ENCODE measurements at regions not wholly inside any gene's neighbourhood (a gene's known extent, or its start where the extent isn't known, plus 50 kb on each side); places are given as distances from the start of the nearest gene placed in this dataset.

DNA sequence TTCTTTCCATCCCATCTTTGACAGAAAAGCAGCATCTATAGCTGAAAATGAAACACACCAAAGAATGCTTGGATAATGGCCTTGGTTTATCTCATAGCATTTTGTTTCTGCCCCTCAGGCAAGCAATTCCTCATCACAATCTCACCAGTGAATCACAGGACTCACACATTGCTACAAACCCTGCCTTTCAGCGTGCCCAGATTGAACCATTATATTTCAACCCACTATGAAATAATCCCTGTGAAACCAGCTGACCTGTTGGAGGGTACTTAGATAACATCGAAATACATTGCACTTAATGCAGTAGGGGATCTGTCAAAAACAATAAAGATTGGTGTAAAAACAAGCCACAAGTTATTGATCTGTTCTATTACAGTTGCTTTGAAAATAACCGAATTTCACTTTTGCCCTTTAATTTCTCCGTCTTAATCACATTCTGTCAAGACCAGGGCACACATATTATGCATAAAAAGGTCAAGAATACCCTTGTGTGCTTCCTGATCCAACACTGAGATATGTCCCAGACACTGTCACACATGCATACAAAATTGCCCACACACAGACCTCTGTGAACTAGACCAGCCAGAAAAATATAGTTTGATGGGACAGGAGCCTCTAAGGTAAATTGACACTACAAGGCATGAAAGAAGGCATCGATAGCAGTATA is 839.8 kb downstream of the NTRK3 start:
- H3K27ac Mint-ChIP-seq (ENCODE audit: low read depth, unreplicated experiment) = no peak overlapping the region
- intact Hi-C loops (cut with micrococcal nuclease) = no loop called here
- ChIA-PET POLR2A (interaction anchor here (0.6 kb wide), 1 partner anchor 71 kb away, joined by 3 read pairs; no protein-coding TSS in a partner anchor), CTCF (interaction anchor here (0.7 kb wide), 1 partner anchor 1414 kb away, joined by 3 read pairs; no protein-coding TSS in a partner anchor)
- H3K4me1 Mint-ChIP-seq (ENCODE audit: insufficient read depth, unreplicated experiment) = no peaks in the 10 kb centered on the region
- no peak for DNase-seq (ENCODE audit: unreplicated experiment)
- no peak overlapping the region for H3K4me3 Mint-ChIP-seq (ENCODE audit: unreplicated experiment)
- TF ChIP-seq, protein P1, sequence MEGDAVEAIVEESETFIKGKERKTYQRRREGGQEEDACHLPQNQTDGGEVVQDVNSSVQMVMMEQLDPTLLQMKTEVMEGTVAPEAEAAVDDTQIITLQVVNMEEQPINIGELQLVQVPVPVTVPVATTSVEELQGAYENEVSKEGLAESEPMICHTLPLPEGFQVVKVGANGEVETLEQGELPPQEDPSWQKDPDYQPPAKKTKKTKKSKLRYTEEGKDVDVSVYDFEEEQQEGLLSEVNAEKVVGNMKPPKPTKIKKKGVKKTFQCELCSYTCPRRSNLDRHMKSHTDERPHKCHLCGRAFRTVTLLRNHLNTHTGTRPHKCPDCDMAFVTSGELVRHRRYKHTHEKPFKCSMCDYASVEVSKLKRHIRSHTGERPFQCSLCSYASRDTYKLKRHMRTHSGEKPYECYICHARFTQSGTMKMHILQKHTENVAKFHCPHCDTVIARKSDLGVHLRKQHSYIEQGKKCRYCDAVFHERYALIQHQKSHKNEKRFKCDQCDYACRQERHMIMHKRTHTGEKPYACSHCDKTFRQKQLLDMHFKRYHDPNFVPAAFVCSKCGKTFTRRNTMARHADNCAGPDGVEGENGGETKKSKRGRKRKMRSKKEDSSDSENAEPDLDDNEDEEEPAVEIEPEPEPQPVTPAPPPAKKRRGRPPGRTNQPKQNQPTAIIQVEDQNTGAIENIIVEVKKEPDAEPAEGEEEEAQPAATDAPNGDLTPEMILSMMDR (IDR thresholded peaks at IDR 0.05; ENCODE audit: unreplicated experiment) = no peak
- BruUV-seq (replicated peaks) = no TSS peak
- no peaks in the 10 kb centered on the region for H3K27me3 Mint-ChIP-seq (ENCODE audit: insufficient read depth, unreplicated experiment)
- no peaks in the 10 kb centered on the region for H3K36me3 Mint-ChIP-seq (ENCODE audit: insufficient read depth, unreplicated experiment)
- H3K9me3 Mint-ChIP-seq (ENCODE audit: unreplicated experiment) = no peaks in the 10 kb centered on the region

DNA sequence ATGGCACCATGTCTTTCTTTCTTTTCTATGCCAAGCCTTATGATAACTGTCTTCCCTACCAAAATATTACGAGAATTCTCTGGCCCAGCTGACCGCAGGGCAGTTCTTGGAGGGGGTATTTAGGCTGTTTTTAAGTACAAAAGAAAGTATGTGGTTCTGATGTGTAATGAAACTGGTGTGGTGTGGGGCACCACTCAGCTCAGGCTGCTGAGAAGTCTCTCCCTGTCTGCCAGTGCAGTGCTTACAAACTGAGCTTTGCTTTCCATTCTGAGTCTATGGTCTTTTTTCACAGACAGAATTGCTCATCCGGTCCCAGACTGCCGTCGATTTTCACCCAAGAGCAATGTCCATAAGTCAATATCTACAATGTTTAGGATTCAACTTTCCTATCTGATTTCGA is 847.6 kb downstream of the NTRK3 start:
- H3K27ac Mint-ChIP-seq (ENCODE audit: low read depth, unreplicated experiment) = no peak overlapping the region
- intact Hi-C loops (cut with micrococcal nuclease) = no loop called here
- TF ChIP-seq, protein P1 (IDR thresholded peaks at IDR 0.05; ENCODE audit: unreplicated experiment) = no peak
- H3K27me3 Mint-ChIP-seq (ENCODE audit: insufficient read depth, unreplicated experiment) = no peaks in the 10 kb centered on the region
- no peak overlapping the region for H3K4me3 Mint-ChIP-seq (ENCODE audit: unreplicated experiment)
- ChIA-PET POLR2A (no interaction called here), CTCF (interaction anchor here (0.6 kb wide), 1 partner anchor 837 kb away, joined by 3 read pairs; no protein-coding TSS in a partner anchor)
- no peaks in the 10 kb centered on the region for H3K4me1 Mint-ChIP-seq (ENCODE audit: insufficient read depth, unreplicated experiment)
- no TSS peak for BruUV-seq (replicated peaks)
- no peak for DNase-seq (ENCODE audit: unreplicated experiment)
- peaks cover 4% of the 10 kb centered on the region for H3K9me3 Mint-ChIP-seq (ENCODE audit: unreplicated experiment)
- no peaks in the 10 kb centered on the region for H3K36me3 Mint-ChIP-seq (ENCODE audit: insufficient read depth, unreplicated experiment)

DNA sequence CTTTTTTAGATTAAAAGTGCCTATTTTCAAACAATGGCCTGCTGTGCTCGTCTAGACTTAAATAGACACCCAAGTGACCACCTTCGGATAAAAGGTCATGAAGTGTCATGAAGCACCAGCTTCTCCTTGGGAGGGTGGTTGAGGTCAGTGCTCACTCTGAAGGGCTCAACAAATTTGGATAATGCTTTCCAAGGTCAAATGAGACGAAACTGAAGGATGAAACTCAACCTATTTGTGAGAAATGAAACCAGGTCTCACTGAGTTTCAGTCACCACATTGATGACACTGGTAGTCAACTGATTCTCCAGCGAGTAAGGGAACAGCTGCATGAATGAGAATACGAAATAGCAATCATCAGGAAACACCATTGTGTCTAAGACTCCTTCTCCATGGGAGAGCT is 852.6 kb downstream of the NTRK3 start:
- Mint-ChIP-seq H3K36me3 (ENCODE audit: insufficient read depth, unreplicated experiment) (no peaks in the 10 kb centered on the region), H3K27me3 (ENCODE audit: insufficient read depth, unreplicated experiment) (no peaks in the 10 kb centered on the region), H3K4me3 (ENCODE audit: unreplicated experiment) (no peak overlapping the region), H3K4me1 (ENCODE audit: insufficient read depth, unreplicated experiment) (no peaks in the 10 kb centered on the region), H3K27ac (ENCODE audit: low read depth, unreplicated experiment) (no peak overlapping the region), H3K9me3 (ENCODE audit: unreplicated experiment) (peaks cover 4% of the 10 kb centered on the region)
- BruUV-seq (replicated peaks) = no TSS peak
- TF ChIP-seq, protein P1 (IDR thresholded peaks at IDR 0.05; ENCODE audit: unreplicated experiment) = no peak
- ChIA-PET POLR2A (interaction anchor here (1.2 to 1.5 kb wide), 2 partner anchors 14 to 39 kb away, joined by 3 read pairs; no protein-coding TSS in a partner anchor), CTCF (interaction anchor here (0.5 to 0.8 kb wide), 3 partner anchors 41 to 104 kb away, joined by 3 read pairs; no protein-coding TSS in a partner anchor)
- intact Hi-C loops (cut with micrococcal nuclease) = no loop called here
- no peak for DNase-seq (ENCODE audit: unreplicated experiment)

DNA sequence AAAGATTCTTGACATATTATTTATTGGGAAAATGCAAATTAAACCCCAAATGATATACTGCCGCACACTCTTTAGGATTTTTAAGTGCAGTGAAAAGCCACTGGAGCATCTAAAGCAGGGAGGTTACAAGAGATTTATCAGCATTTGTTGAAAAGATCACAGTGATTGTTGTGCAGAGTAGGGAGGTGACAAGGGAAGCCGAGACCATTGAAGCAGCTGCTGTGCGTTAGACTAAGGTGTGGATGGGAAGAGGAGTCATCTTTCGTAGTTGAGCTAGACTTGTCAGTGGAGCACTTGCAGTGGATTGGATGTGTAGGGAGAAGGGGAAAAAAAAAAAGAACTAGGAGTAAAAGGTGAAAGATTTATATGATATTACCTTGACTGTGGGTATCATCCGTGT is 854.6 kb downstream of the NTRK3 start:
- no TSS peak for BruUV-seq (replicated peaks)
- peaks cover 4% of the 10 kb centered on the region for H3K9me3 Mint-ChIP-seq (ENCODE audit: unreplicated experiment)
- no peaks in the 10 kb centered on the region for H3K27me3 Mint-ChIP-seq (ENCODE audit: insufficient read depth, unreplicated experiment)
- TF ChIP-seq, protein P1 (IDR thresholded peaks at IDR 0.05; ENCODE audit: unreplicated experiment) = no peak
- H3K4me3 Mint-ChIP-seq (ENCODE audit: unreplicated experiment) = no peak overlapping the region
- no peaks in the 10 kb centered on the region for H3K4me1 Mint-ChIP-seq (ENCODE audit: insufficient read depth, unreplicated experiment)
- H3K27ac Mint-ChIP-seq (ENCODE audit: low read depth, unreplicated experiment) = no peak overlapping the region
- intact Hi-C loops (cut with micrococcal nuclease) = no loop called here
- ChIA-PET CTCF (interaction anchor here (0.9 kb wide), 1 partner anchor 9 kb away, joined by 3 read pairs; no protein-coding TSS in a partner anchor), POLR2A (no interaction called here)
- no peak for DNase-seq (ENCODE audit: unreplicated experiment)
- no peaks in the 10 kb centered on the region for H3K36me3 Mint-ChIP-seq (ENCODE audit: insufficient read depth, unreplicated experiment)

Measured in MCF 10A (cell line).